Ramos (cell line): ENCODE measurements at regions not wholly inside any gene's neighbourhood (a gene's known extent, or its start where the extent isn't known, plus 50 kb on each side); places are given as distances from the start of the nearest gene placed in this dataset.
"Not testable (repeated sequence)": the region's sequence is repeated elsewhere in the genome, so short reads cannot be mapped to it uniquely, and the experiment has no call there.

ENCODE experiments used
- in situ Hi-C: fragments of 300-500 bp; cut with MboI; formaldehyde crosslinking; loops from one replicate; pipeline ENCODE4 v1.14.3; 2022; ENCODE audit warnings: low sequenced_read_pairs; ENCODE audit not compliant: unreplicated experiment

- in situ Hi-C loops, result no loop called here
These were observed 407.7 kb upstream of the GRAMD2B start for GRCh38 chr5:126015235-126016181.

- in situ Hi-C loops, result no loop called here
These were observed 407.0 kb upstream of the GRAMD2B start for GRCh38 chr5:126016256-126016655.

- in situ Hi-C loops, result no loop called here
These were observed 406.1 kb upstream of the GRAMD2B start for GRCh38 chr5:126017096-126017495.

- in situ Hi-C loops, result no loop called here
These were observed 402.4 kb upstream of the GRAMD2B start for GRCh38 chr5:126020770-126021169.

- in situ Hi-C loops, result no loop called here
These were observed 399.2 kb upstream of the GRAMD2B start for GRCh38 chr5:126023994-126024441.

GRCh38 chr5:126027149-126027548, 396.1 kb upstream of the GRAMD2B start:
- in situ Hi-C loops, result no loop called here

- in situ Hi-C loops, result no loop called here
These were observed 395.6 kb upstream of the GRAMD2B start for GRCh38 chr5:126027652-126028051.

- in situ Hi-C loops, result no loop called here
These were observed 394.9 kb upstream of the GRAMD2B start for GRCh38 chr5:126028336-126028735.

- in situ Hi-C loops, result not testable (repeated sequence)
These were observed 393.9 kb upstream of the GRAMD2B start for GRCh38 chr5:126029282-126029681.

GRCh38 chr5:126030698-126031097, 392.5 kb upstream of the GRAMD2B start:
- in situ Hi-C loops, result no loop called here

- in situ Hi-C loops, result no loop called here
These were observed 391.1 kb upstream of the GRAMD2B start for GRCh38 chr5:126031989-126032716.

- in situ Hi-C loops, result no loop called here
These were observed 379.5 kb upstream of the GRAMD2B start for GRCh38 chr5:126043688-126044087.

GRCh38 chr5:126044111-126044668, 379.0 kb upstream of the GRAMD2B start:
- in situ Hi-C loops, result no loop called here

GRCh38 chr5:126044931-126045565, 378.2 kb upstream of the GRAMD2B start:
- in situ Hi-C loops, result no loop called here

GRCh38 chr5:126046318-126046717, 376.9 kb upstream of the GRAMD2B start:
- in situ Hi-C loops, result no loop called here

GRCh38 chr5:126046846-126047571, 376.2 kb upstream of the GRAMD2B start:
- in situ Hi-C loops, result no loop called here

GRCh38 chr5:126052120-126052519, 371.1 kb upstream of the GRAMD2B start:
- in situ Hi-C loops, result no loop called here

GRCh38 chr5:126052791-126053190, 370.4 kb upstream of the GRAMD2B start:
- in situ Hi-C loops, result no loop called here

GRCh38 chr5:126053630-126054029, 369.6 kb upstream of the GRAMD2B start:
- in situ Hi-C loops, result no loop called here
